Right lung (tissue), 2 donors: ENCODE measurements at regions not wholly inside any gene's neighbourhood (a gene's known extent, or its start where the extent isn't known, plus 50 kb on each side); places are given as distances from the start of the nearest gene placed in this dataset.

Experiments
- DNase-seq, 2 donors: peaks; one replicate each; pipeline ENCODE4 v3.0.0-alpha.2; 2013

- DNase-seq, result no peak
These were observed 274.1 kb downstream of the HAUS1 start for GRCh38 chr18:46378126-46378863.

DNA sequence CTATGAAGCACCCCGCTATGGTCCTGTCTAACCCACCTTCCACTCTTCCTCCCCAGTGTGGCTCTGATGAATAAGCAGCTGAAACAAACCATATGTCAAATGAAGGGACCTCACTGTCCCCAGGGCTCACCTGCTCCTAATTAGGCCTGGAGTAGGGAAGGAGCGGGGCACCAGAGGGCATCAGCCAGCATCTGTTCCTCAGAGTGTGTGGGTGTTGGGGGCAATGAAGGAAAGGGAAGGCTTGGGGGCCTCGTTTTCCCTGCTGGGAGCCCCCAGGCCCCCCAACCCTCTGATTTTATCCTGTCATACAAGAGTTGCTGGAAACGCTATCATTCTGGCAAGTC, 274.7 kb downstream of the HAUS1 start:
- DNase-seq, result no peak

DNA sequence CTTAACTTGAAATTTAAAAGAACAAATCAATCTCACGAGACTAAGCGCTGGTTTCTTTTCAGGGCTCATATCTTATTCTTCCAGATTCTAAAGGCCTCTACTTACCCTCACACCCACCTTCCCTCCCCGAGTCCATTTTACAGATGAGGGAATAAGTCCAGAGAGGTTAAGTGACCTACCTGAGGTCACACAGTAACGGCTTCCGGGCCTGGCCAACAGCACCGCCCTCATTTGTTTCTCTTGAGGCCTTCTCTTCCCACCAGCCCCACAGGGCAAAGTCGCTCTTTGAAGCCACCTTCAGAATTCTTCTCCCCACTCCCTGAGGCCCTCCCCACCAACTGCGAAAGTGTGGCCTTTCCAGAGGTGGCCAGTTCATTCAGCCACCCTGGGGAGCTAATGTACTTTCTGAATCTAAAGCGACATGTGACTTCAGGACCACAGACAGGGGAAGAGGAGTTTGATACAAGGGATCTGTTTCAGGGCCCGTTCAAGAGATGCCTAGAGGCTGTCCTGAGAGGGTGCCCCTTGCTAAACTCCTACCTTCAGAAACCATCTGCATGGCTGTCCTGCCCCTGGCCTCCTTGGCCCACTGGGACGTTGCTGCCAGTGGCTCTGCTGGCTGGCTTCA, 275.3 kb downstream of the HAUS1 start:
- no peak for DNase-seq

DNA sequence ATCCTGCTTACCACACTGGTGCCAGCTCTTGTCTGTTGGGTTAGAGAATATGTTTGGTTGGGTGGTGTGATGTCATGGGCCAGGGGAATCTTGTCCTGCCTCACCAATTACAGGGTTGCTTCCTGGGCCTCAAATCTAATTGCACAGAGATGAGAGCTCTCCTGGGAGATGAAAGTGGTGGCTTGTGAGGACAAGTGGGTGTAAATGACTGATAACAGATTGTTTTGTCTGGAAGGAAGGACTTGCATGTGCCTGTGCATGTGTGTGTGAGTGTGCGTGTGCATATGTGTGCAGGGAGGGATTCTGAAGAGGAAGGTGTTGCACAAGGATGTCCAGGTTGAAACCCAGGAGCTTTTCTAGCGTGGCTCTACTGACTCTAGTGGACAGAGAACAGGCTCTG, 271.9 kb downstream of the LOXHD1 start:
- DNase-seq, result no peak

GRCh38 chr18:46386788-46387187, 270.2 kb downstream of the LOXHD1 start:
- DNase-seq, result peak in 1 of 2 donors; percentile 40

DNA sequence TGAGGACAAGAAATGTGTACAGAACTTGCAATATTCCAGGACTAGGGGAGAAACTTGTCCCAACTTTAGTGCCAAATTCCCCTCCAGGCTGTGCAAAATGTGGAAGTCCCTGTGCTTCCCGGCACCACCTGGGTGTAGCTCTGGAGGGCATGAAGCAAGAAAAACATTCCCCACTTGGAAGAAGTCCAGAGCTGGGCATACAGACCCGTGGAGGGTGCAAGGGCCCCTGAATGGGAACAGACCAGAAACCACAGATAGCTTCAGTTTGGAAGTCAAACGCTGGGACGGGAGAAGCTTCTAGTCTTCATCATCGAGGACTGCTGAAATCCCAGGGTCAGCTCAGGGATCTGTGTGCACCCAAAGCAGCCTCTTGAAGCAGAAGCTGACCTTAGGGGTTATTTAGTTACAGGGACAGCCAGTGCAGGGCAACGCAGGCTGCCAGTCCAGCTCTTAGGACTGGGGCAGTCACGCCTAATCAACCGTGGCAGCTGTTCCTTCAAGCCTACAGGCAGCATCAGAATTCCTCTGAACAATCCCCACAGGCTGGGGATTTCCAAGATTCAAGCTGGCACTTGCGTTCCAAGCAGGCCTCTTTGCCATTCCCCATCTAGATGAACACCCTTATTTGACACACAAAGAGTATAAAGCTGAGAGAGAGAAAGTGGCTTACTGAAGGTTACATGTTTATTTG, 269.4 kb downstream of the LOXHD1 start:
- no peak for DNase-seq

DNA sequence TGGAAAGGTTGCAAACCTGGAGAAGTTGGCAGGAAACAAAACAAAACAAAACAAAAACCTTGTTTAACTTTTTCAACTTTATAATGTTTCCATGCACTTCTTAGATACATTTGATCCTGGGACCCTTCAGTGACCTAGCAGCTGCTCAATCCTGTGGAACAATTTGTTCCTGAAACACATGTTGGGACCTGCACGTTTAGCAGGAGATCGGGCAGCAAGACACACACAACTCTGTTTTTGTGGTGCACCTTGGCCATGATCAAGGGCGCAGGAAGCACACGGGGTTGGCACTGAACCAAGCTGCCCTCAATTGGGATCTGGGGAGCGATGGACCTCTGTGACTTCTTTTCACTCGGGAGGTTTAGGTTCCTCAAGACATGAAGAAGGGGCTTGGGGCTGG, 268.7 kb downstream of the LOXHD1 start:
- no peak for DNase-seq

DNA sequence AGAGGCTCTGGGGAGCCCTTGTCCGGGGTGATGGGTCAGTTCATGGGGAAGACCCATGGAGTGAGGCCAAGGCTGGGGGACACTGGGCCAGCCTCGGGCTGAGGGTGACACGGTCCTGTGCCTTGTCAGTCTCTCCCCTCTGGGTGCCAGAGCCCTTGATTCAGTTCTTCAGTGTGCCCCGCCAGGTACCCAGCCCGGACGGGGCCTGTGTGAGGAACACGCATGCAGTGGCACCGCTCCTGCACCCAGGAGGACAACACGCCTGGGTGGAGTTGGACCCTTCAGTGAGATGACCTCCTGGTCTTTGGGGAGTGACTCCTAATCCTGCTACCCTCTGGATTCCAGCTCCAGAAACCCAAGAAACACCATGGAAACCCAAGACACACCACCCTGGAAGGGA, 264.4 kb downstream of the LOXHD1 start:
- DNase-seq, result no peak

DNA sequence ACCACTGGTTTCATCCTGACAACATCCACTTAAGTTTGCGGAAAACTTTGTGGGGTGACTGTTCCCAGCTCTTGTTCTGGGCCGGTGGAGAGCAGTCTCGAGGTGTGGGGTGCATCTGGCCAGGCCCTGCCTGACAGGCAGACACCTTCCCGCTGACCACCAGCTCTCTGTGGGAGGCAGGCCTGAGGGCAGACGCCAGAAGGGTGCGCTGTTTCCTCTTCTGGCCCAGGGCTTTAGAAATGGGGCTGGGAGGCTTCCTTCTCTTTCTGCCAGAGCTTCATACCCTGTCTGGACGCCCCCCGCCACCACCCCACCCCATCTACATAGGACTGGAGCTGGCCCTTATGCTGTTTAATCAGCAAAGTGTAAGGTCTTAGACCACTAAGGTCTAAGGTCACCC, 263.8 kb downstream of the LOXHD1 start:
- DNase-seq, result no peak

DNA sequence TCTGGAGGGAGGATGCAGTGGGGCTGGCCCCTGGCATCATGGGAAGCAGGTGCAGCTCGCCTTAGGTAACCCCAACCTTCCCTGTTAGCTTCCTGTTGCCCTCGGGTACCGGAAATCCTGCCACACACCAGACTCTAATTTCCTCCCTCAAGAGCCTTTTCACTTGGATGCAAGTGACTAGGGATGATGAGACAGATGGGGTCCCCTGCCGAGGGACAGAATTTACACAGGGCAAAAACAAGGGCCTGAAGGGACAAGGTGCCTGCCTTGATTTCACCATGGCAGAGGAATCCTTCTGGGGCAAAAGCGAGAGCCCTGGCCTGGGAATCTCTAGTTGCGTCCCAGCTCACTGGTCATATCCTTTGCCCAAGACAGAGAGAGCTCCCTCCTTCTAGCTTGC, 263.1 kb downstream of the LOXHD1 start:
- DNase-seq, result no peak

DNA sequence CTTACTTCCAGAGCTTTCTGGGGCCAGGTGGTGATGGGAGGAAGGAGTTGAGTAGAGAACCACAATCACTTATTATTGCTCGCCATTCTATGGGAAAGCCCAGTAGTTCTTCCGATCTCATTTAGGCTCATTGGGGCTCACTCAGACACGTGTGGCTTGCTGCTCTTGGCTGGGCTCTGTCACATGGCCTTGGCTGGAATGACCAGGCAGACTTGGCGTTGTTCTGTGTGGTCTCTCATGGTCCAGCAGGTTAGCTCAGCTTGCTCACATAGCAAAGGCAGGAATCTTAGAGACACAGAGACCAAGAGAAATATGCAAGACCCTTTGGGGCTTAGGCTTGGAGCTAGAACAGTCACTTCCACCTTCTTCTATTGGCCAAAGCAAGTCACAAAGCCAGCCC, 261.2 kb downstream of the LOXHD1 start:
- no peak for DNase-seq

DNA sequence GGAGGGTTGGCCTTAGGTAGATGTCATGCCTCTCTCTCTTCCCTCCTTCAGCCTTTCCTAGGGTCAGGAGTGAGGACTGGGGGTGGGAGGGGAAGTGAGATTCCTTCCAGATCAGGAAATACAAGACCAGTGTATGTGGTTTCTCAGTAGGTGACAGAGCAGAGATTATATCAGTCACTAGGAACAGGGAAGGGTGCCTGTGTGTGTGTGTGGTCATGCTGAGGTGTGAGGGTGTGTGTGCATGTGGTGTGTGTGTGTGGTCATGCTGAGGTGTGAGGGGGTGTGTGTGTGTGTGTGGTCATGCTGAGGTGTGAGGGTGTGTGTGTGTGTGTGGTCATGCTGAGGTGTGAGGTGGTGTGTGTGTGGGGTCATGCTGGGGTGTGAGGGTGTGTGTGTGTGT, 259.8 kb downstream of the LOXHD1 start:
- DNase-seq, result no peak

DNA sequence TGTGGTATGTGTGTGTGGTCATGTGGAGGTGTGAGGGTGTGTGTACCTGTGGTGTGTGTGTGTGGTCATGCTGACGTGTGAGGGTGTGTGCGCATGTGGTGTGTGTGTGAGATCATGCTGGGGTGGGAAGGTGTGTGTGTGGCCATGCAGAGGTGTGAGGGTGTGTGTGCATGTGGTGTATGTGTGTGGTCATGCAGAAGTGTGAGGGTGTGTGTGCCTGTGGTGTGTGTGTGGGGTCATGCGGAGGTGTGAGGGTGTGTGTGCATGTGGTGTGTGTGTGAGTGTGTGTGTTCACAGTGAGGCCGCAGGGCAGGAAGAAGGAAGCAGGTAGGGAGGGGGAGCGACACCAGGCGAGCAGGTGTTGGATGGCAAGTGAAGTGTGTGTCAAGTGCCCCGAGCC, 259.0 kb downstream of the LOXHD1 start:
- DNase-seq, result no peak

GRCh38 chr18:46398625-46399024, 258.4 kb downstream of the LOXHD1 start:
- no peak for DNase-seq

GRCh38 chr18:46399303-46399702, 257.7 kb downstream of the LOXHD1 start:
- DNase-seq, result no peak

GRCh38 chr18:46400449-46400848, 256.6 kb downstream of the LOXHD1 start:
- no peak for DNase-seq

- DNase-seq, result no peak
These were observed 255.4 kb downstream of the LOXHD1 start for GRCh38 chr18:46401486-46402070.

- no peak for DNase-seq
These were observed 254.6 kb downstream of the LOXHD1 start for GRCh38 chr18:46402396-46402795.

DNA sequence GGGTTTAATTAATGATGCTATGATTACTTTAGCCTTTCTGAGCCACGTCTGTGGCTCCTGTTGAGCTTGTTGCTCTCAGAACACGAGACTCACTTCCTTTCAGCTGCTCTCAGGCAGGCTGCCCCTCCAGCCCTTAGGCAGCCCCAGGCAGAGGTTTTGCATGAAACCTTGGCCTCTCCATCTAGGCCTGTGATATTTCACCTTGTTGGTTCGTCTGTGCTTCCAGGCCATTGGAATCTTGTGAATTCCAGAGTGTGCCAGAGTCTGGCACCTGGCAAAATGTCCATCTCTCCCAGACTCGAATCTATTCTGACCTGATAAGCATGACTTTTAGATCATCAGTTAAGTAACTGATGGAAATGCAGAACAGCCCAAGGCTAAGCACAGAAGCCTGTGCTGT, 254.1 kb downstream of the LOXHD1 start:
- DNase-seq, result no peak

DNA sequence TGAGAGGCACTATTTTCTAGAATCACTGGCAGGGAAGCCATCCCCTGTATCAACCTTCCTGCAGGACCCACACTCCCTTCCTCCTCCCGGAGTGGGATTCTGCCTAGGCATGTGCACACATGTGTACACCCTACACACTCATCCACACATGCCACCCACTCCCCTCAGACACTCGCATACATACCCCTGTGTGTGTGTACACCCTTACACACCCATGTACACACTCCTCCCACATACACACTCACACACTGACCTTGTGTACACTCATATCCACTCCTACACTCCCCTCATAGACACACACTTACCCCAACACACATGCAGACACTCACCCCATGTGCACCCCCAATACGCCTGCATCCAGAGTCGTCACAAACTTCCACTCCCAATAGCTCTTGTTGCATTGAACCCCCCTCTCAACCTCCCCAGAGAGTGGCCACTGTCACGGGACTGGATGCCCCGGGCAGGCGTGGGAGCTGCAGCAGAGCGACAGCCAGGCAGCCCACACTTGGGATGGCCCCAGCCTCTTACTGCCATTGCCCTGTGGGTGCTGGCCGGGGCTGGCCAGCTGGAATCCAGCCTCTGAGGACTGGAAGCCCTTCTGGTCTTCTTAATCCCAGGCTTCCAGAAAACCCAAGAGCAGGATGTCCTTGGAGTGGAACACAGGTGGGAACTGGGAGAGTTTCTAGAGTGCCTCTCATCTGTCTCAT, 251.0 kb downstream of the LOXHD1 start:
- no peak for DNase-seq

GRCh38 chr18:46406539-46406932, 250.5 kb downstream of the LOXHD1 start:
- no peak for DNase-seq

DNA sequence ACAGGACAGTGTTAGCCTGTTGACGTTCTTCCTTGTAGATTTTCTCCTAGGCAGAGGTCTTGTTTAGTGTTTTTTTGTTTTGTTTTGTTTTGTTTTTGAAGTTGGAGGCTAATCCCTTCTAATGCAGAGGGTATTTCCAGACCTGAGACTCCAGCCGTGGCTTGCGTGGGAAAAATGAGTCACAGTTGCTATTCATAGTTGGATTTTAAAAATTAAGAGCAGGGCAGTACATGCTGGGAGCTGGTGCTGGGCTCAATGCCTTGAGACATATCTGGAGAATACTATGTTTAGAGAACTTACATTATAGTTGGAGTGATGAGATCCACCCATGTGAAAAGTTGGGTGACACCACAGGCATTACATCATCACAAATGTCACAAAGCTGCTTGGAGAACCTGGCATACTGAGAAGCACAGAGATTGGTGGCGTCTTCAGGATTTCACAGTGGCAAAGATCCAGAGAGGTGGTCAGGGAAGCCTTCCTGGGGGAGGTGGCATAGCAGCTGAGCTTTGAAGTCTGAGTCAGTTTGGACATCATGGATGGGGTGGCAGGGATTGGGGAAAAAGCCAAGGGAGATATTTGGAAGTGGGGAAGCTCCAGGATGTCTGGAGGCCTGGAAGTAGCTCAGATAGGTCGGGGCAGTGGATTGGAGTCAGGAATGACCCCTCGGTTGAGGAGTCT, 249.4 kb downstream of the LOXHD1 start:
- DNase-seq, result no peak
